Stimulated activated memory B cell treated with anti-CD40 and anti-IgM and Interleukin-4, amounts not matched to agents 10 μg/mL and 1 μg/mL and 100 μg/mL, for 72 hours (primary cell): ENCODE measurements at regions not wholly inside any gene's neighbourhood (a gene's known extent, or its start where the extent isn't known, plus 50 kb on each side); places are given as distances from the start of the nearest gene placed in this dataset.
A peak's percentile ranks its signal among the peaks of the same experiment; 100 is the strongest.

ENCODE experiments used
- ATAC-seq: fragments of 150-1000 bp; cut with Tn5 transposase; 2 replicates; pipeline ENCODE4 v1.10.0; 2021
- H3K27ac Mint-ChIP-seq: one replicate; pipeline ENCODE4 v1.8.0; 2022; ENCODE audit warnings: mild to moderate bottlenecking, mixed read lengths
- H3K27me3 Mint-ChIP-seq: one replicate; pipeline ENCODE4 v1.8.0; 2022; ENCODE audit warnings: mixed read lengths
- H3K36me3 Mint-ChIP-seq: one replicate; pipeline ENCODE4 v1.8.0; 2022; ENCODE audit warnings: mixed read lengths
- H3K4me1 Mint-ChIP-seq: one replicate; pipeline ENCODE4 v1.8.0; 2022; ENCODE audit warnings: mixed read lengths
- H3K4me3 Mint-ChIP-seq: one replicate; pipeline ENCODE4 v1.8.0; 2022; ENCODE audit warnings: mild to moderate bottlenecking, moderate library complexity, mixed read lengths
- H3K9me3 Mint-ChIP-seq: one replicate; pipeline ENCODE4 v1.8.0; 2022; ENCODE audit warnings: mixed read lengths

DNA sequence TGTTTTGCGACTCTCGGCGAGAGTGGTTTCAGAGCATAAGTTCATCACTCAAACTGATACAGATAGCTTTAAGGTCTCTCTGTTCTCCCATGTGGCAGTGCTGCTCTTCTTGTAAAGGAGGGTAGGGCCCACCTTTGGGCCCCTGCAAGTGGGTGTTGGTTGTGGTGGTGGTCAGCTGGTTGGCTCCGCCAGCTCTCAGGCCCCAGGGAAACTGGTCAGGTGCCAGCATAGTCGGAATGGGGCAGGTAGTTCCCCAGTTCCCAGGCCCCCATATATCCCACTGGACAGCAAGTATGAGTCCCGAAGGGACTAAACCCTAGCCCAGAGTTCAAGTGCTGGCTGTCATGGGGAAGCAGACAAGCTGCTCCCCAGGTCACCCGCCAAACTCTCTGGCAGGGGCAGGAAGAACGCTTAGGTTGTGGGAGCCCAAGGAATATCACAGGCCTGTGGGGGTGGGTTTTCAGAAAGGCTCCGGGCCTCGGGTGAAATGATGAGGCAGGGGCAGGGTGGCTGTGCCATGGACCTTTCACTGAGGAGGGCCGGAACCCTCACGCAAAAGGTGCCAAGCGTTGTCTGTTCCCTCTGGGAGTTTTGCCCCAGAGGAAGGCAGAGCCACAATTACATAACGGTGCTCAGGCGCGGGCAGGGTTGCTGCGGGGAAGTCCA, 185.1 kb downstream of the EFHB start:
- H3K27ac Mint-ChIP-seq, result no peak overlapping the region
- H3K4me1 Mint-ChIP-seq, result no peaks in the 10 kb centered on the region
- no peak overlapping the region for H3K4me3 Mint-ChIP-seq
- H3K27me3 Mint-ChIP-seq, result no peaks in the 10 kb centered on the region
- H3K9me3 Mint-ChIP-seq, result peaks cover 3% of the 10 kb centered on the region
- peak; percentile 20 for ATAC-seq
- no peaks in the 10 kb centered on the region for H3K36me3 Mint-ChIP-seq

DNA sequence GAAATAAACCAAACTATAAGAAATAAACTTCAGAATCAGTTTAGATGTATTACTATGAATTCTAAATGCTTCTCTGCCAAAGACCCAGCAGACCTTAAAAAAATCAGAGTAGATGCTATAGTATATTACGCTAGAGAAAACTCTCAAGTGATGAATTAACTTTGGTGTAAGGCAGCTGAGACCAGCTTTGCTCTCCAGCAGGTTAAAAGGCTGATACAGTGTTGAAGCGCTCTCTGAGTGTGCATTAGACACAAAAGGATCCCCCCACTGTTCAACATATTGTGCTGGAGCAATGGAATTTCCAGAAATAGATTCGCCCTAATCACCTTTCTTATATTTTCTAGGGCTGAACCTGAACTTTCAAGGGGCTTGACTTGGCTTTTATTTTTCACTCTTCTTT, 190.0 kb downstream of the EFHB start:
- Mint-ChIP-seq H3K27me3 (no peaks in the 10 kb centered on the region), H3K4me1 (no peaks in the 10 kb centered on the region), H3K36me3 (no peaks in the 10 kb centered on the region), H3K4me3 (no peak overlapping the region), H3K9me3 (no peaks in the 10 kb centered on the region), H3K27ac (no peak overlapping the region)
- no peak for ATAC-seq

DNA sequence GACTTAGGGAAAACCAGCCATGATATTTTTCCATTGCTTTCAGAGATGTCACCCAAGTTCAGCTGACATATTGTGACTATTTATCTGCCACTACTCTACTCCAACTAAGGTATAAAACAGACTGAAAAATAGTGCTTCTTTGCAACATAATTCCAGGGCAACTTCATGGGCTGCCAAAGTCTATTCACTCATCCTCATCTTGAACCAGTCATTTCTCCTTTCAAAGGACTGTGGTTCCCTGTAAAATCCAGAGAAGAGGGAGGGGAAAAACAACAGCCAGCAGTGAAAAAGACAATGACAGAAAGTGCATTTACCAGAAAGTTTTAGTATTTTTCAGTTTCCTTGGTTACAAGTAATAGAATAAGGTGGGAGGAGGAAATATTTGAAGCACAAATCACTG, 191.1 kb downstream of the EFHB start:
- no peaks in the 10 kb centered on the region for H3K4me1 Mint-ChIP-seq
- H3K36me3 Mint-ChIP-seq, result no peaks in the 10 kb centered on the region
- no peaks in the 10 kb centered on the region for H3K27me3 Mint-ChIP-seq
- H3K4me3 Mint-ChIP-seq, result no peak overlapping the region
- H3K9me3 Mint-ChIP-seq, result no peaks in the 10 kb centered on the region
- no peak overlapping the region for H3K27ac Mint-ChIP-seq
- ATAC-seq, result no peak

- no peak overlapping the region for H3K27ac Mint-ChIP-seq
- no peak overlapping the region for H3K4me3 Mint-ChIP-seq
- H3K4me1 Mint-ChIP-seq, result no peaks in the 10 kb centered on the region
- ATAC-seq, result no peak
- H3K36me3 Mint-ChIP-seq, result no peaks in the 10 kb centered on the region
- H3K27me3 Mint-ChIP-seq, result no peaks in the 10 kb centered on the region
- no peaks in the 10 kb centered on the region for H3K9me3 Mint-ChIP-seq
Observed at GRCh38 chr3:19739504-19739903, 194.5 kb downstream of the EFHB start.

DNA sequence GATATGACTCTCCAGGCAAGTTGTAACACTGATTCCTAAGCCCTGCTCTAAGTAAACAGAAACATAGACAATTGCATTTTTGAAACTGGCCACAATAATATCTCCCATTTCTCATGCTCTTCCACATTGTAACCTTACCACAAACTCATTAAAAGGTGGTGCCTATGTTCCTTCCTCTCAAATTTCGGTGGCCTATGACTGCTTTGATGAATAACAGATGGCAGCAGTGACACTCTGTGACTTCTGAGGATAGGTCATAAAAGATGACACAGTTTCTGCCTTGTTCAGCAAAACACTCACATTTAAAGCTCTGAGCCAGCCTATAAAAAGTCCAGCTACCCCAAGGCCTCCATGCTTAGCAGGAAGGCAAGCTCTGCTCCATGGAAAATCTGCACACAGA, 195.2 kb downstream of the EFHB start:
- no peaks in the 10 kb centered on the region for H3K36me3 Mint-ChIP-seq
- H3K27me3 Mint-ChIP-seq, result no peaks in the 10 kb centered on the region
- no peak overlapping the region for H3K27ac Mint-ChIP-seq
- no peak overlapping the region for H3K4me3 Mint-ChIP-seq
- H3K4me1 Mint-ChIP-seq, result no peaks in the 10 kb centered on the region
- no peaks in the 10 kb centered on the region for H3K9me3 Mint-ChIP-seq
- no peak for ATAC-seq

DNA sequence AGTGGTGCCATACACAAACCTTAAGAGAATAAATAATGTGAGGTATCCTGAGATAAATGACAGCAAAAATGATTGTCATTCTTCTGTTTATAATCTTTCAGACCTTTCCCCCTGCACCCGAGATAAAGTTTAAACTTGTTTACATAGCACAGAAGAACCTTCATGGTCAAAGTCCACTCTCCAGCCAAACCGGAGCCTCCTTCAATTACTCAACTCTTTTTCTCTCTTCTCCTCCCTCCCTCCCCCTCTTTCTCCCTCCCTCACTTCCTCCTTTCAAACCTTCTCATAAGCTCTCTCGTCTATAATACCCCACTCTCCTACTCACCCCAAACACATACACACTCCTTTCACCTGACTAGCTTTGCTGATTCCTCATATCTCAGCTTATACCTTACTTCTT, 198.9 kb downstream of the EFHB start:
- no peaks in the 10 kb centered on the region for H3K9me3 Mint-ChIP-seq
- no peak for ATAC-seq
- no peaks in the 10 kb centered on the region for H3K4me1 Mint-ChIP-seq

DNA sequence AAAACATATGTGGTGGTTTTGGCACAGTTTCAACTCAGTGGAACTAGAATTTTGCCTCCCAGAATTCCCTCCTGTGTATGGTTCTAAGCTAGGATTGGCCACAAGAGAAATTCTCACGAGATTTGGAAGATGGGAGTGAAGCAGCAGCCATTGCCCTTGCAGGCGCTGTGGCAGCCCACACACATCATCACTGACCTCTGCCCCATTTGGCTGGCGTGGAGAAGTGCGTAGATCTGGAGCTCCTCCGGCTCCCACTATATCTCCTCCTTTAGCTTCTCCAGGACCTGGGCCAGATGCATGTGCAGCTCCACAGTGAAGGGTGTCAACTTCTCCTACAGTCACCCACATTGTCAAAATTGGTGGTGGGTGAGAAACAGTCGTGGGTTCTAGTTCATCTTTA, 199.6 kb downstream of the EFHB start:
- no peaks in the 10 kb centered on the region for H3K4me1 Mint-ChIP-seq
- H3K36me3 Mint-ChIP-seq, result no peaks in the 10 kb centered on the region
- H3K27ac Mint-ChIP-seq, result no peak overlapping the region
- no peaks in the 10 kb centered on the region for H3K9me3 Mint-ChIP-seq
- no peak overlapping the region for H3K4me3 Mint-ChIP-seq
- H3K27me3 Mint-ChIP-seq, result no peaks in the 10 kb centered on the region
- ATAC-seq, result no peak

More for the DNA sequence above, 198.9 kb downstream of the EFHB start:
- no peaks in the 10 kb centered on the region for H3K36me3 Mint-ChIP-seq
- H3K4me3 Mint-ChIP-seq, result no peak overlapping the region
- no peaks in the 10 kb centered on the region for H3K27me3 Mint-ChIP-seq
- H3K27ac Mint-ChIP-seq, result no peak overlapping the region

DNA sequence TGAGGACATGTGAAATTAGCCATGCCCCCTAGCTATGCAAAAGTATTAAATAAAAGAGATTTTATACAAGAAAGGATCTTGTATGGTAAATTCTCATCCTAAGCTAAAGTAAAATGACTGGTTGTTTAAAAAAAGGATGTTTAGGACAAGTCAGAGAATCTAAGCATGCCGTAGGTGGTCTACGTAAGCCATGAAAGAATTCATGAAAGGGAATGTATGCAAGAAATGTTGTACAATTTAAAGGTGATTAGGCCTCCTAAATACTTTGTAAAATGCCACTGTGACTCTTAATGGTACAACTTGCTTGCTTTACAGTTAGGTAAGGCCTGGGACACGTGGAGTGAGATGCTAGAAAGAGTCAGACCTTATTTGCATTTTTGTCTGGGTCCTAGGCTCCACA, 209.0 kb downstream of the EFHB start:
- Mint-ChIP-seq H3K27ac (no peak overlapping the region), H3K27me3 (no peaks in the 10 kb centered on the region), H3K4me3 (no peak overlapping the region), H3K9me3 (no peaks in the 10 kb centered on the region), H3K36me3 (no peaks in the 10 kb centered on the region), H3K4me1 (no peaks in the 10 kb centered on the region)
- no peak for ATAC-seq

GRCh38 chr3:19717736-19718135, 216.3 kb downstream of the EFHB start:
- Mint-ChIP-seq H3K27ac (no peak overlapping the region), H3K36me3 (no peaks in the 10 kb centered on the region), H3K27me3 (no peaks in the 10 kb centered on the region), H3K4me1 (no peaks in the 10 kb centered on the region), H3K4me3 (no peak overlapping the region), H3K9me3 (no peaks in the 10 kb centered on the region)
- ATAC-seq, result no peak

DNA sequence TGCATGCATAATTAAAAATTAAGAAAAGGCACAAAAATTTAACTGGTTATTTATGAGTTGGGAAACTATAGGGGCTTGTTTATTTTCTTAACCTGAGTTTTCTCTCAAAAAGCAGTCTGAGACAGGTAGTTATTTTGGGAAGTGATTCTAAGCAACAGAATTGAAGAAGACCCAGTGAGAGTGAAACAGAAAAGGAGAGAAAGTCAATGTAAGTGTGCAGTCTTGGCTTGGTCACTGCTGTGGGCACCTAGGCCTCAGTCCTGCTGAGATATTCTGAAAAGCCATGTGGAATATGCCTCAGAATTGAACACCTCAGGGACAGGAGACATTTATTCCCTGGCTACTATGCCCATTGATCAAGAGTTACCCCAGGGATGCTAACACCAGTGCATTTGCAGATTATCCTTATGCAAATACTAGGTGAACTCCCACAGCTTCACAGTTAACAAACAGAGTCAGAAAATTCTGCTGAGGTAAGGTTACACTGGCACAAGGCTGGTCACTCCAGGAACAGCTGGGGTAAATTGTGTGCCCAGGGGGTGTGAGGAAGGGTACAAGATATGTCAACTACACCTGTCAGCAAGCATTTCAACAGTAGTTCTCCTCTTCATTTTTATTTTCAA, 222.7 kb downstream of the EFHB start:
- Mint-ChIP-seq H3K4me1 (peaks cover 8% of the 10 kb centered on the region), H3K9me3 (no peaks in the 10 kb centered on the region), H3K4me3 (no peak overlapping the region), H3K27me3 (no peaks in the 10 kb centered on the region), H3K27ac (no peak overlapping the region), H3K36me3 (no peaks in the 10 kb centered on the region)
- peak; percentile 54 for ATAC-seq

- H3K4me3 Mint-ChIP-seq, result peak overlapping the region; percentile 63
- no peak overlapping the region for H3K27ac Mint-ChIP-seq
- no peaks in the 10 kb centered on the region for H3K36me3 Mint-ChIP-seq
- H3K27me3 Mint-ChIP-seq, result no peaks in the 10 kb centered on the region
- peaks cover 6% of the 10 kb centered on the region for H3K4me1 Mint-ChIP-seq
- no peaks in the 10 kb centered on the region for H3K9me3 Mint-ChIP-seq
- peak; percentile 63 for ATAC-seq
Observed at GRCh38 chr3:19702416-19703078, 231.5 kb downstream of the EFHB start.

- H3K9me3 Mint-ChIP-seq, result peaks cover 19% of the 10 kb centered on the region
- no peak overlapping the region for H3K27ac Mint-ChIP-seq
Observed at GRCh38 chr3:19688767-19689166, 245.2 kb downstream of the EFHB start.

GRCh38 chr3:19668163-19668562, 265.9 kb downstream of the EFHB start:
- Mint-ChIP-seq H3K4me3 (no peak overlapping the region), H3K27me3 (no peaks in the 10 kb centered on the region)
- no peak for ATAC-seq

More at GRCh38 chr3:19688767-19689166, 245.2 kb downstream of the EFHB start:
- Mint-ChIP-seq H3K4me3 (no peak overlapping the region), H3K36me3 (peaks cover 21% of the 10 kb centered on the region), H3K4me1 (no peaks in the 10 kb centered on the region), H3K27me3 (no peaks in the 10 kb centered on the region)
- no peak for ATAC-seq

DNA sequence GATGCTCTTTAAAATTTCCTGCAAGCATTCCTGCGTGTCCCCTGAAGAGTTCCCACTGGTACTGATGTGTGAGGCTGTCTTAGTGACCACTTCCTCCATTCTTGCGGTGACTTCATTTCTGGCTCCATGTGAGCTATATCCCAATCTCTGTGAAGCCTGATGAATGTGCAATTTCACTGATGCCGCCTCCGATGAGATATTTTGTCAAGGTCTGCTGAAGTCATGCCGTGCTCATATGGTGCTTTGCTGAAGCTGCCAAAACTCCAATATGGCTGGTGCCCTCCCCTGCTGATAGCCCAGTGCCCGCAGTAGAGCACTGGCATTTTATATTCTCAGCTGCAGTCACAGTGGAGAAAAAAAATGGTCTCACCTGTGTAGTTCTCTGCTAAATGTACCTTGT, 271.5 kb downstream of the EFHB start:
- Mint-ChIP-seq H3K36me3 (no peaks in the 10 kb centered on the region), H3K27ac (no peak overlapping the region), H3K4me3 (no peak overlapping the region), H3K27me3 (no peaks in the 10 kb centered on the region), H3K4me1 (no peaks in the 10 kb centered on the region), H3K9me3 (no peaks in the 10 kb centered on the region)
- no peak for ATAC-seq

More at GRCh38 chr3:19668163-19668562, 265.9 kb downstream of the EFHB start:
- no peaks in the 10 kb centered on the region for H3K4me1 Mint-ChIP-seq
- no peaks in the 10 kb centered on the region for H3K36me3 Mint-ChIP-seq
- no peak overlapping the region for H3K27ac Mint-ChIP-seq
- H3K9me3 Mint-ChIP-seq, result no peaks in the 10 kb centered on the region

GRCh38 chr3:19652336-19652735, 281.7 kb downstream of the EFHB start:
- H3K4me3 Mint-ChIP-seq, result no peak overlapping the region
- peaks cover 26% of the 10 kb centered on the region for H3K9me3 Mint-ChIP-seq
- no peaks in the 10 kb centered on the region for H3K27me3 Mint-ChIP-seq
- H3K27ac Mint-ChIP-seq, result no peak overlapping the region
- H3K36me3 Mint-ChIP-seq, result peaks cover 27% of the 10 kb centered on the region
- no peak for ATAC-seq
- H3K4me1 Mint-ChIP-seq, result no peaks in the 10 kb centered on the region

DNA sequence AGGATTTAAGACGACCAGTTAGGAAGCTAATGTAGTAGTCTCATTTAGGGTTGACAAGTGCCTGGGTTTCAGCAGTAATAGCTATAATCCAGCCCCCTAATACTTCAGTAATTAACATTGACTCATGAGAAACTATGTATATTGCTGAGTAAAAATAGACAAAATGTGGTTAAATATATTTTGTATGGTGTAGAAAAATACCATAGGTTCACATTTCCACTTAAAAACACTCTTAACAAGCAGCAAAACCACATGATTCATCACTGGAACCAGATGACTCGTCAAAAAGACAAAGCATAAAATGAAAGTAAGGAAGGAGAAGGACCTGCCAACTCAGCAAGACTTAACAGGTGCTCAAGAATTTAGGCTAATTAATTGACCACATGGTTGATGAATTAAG, 288.9 kb downstream of the EFHB start:
- peaks cover 14% of the 10 kb centered on the region for H3K9me3 Mint-ChIP-seq
- H3K27ac Mint-ChIP-seq, result peak overlapping the region; percentile 43
- peaks cover 14% of the 10 kb centered on the region for H3K36me3 Mint-ChIP-seq
- no peak overlapping the region for H3K4me3 Mint-ChIP-seq
- no peaks in the 10 kb centered on the region for H3K27me3 Mint-ChIP-seq
- ATAC-seq, result no peak
- peaks cover 24% of the 10 kb centered on the region for H3K4me1 Mint-ChIP-seq
